AG04450 (cell line): ENCODE measurements at regions not wholly inside any gene's neighbourhood (a gene's known extent, or its start where the extent isn't known, plus 50 kb on each side); places are given as distances from the start of the nearest gene placed in this dataset.

ENCODE experiments used
- CTCF ChIA-PET: fragments of 300-600, 350-600 bp; formaldehyde crosslinking; extraction: SDS; loops from one replicate; lab custom pipeline; 2022; ENCODE audit warnings: antibody characterized with exemption, inconsistent platforms; lab: Charles Lee
- POLR2A ChIA-PET: fragments of 350-600 bp; formaldehyde crosslinking; extraction: SDS; loops from one replicate; lab custom pipeline; 2021; ENCODE audit warnings: antibody characterized with exemption, inconsistent platforms; lab: Yijun Ruan, JAX
- DNase-seq: peaks from one replicate; pipeline ENCODE4 v3.0.0-alpha.2; 2011; ENCODE audit warnings: low read depth, low spot score
- H3K27ac ChIP-seq: one replicate; pipeline ENCODE4 v1.5.1; 2012; ENCODE audit warnings: low read depth, low read length, control low read depth
- H3K27me3 ChIP-seq: one replicate; pipeline ENCODE4 v1.6.0; 2012; ENCODE audit warnings: low read length; ENCODE audit not compliant: control insufficient read depth, insufficient read depth
- H3K4me3 ChIP-seq: 2 replicates; pipeline ENCODE4 v1.5.1; 2011; ENCODE audit warnings: mild to moderate bottlenecking, low read depth, low read length, control low read depth
- H3K9me3 ChIP-seq: 2 replicates; pipeline ENCODE4 v1.5.1; 2012; ENCODE audit warnings: low read length; ENCODE audit not compliant: control insufficient read depth, insufficient read depth
- TF ChIP-seq, protein P1 (sequence below): IDR thresholded peaks from 2 replicates; pipeline ENCODE4 v1.5.1; 2011; ENCODE audit warnings: low read depth, low read length, control low read depth, inconsistent platforms

DNA sequence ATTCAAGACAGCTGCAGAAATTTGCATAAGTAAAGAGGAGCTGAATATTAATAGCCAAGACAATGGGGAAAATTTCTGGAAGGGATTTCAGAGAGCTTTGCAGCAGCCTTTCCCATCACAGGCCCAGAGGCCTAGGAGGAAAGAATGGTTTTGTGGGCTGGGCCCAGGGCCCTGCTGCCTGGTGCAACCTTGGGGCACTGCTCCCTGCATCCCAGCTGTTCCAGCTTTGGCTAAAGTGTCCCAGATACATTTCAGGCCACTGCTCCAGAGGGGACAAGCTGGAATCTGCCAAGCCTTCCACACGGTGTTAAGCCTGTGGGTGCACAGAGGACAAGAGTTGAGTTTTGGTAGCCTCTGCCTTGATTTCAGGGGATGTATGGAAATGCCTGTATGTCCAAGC lies 185.6 kb upstream of the SFRP2 start:
- POLR2A ChIA-PET, result no interaction called here
- H3K27ac ChIP-seq, result no peak overlapping the region
- CTCF ChIA-PET, result no interaction called here
- no peaks in the 10 kb centered on the region for H3K27me3 ChIP-seq
- H3K9me3 ChIP-seq, result peaks cover 7% of the 10 kb centered on the region
- TF ChIP-seq, protein P1, sequence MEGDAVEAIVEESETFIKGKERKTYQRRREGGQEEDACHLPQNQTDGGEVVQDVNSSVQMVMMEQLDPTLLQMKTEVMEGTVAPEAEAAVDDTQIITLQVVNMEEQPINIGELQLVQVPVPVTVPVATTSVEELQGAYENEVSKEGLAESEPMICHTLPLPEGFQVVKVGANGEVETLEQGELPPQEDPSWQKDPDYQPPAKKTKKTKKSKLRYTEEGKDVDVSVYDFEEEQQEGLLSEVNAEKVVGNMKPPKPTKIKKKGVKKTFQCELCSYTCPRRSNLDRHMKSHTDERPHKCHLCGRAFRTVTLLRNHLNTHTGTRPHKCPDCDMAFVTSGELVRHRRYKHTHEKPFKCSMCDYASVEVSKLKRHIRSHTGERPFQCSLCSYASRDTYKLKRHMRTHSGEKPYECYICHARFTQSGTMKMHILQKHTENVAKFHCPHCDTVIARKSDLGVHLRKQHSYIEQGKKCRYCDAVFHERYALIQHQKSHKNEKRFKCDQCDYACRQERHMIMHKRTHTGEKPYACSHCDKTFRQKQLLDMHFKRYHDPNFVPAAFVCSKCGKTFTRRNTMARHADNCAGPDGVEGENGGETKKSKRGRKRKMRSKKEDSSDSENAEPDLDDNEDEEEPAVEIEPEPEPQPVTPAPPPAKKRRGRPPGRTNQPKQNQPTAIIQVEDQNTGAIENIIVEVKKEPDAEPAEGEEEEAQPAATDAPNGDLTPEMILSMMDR, result no peak
- H3K4me3 ChIP-seq, result no peak overlapping the region
- DNase-seq, result no peak

DNA sequence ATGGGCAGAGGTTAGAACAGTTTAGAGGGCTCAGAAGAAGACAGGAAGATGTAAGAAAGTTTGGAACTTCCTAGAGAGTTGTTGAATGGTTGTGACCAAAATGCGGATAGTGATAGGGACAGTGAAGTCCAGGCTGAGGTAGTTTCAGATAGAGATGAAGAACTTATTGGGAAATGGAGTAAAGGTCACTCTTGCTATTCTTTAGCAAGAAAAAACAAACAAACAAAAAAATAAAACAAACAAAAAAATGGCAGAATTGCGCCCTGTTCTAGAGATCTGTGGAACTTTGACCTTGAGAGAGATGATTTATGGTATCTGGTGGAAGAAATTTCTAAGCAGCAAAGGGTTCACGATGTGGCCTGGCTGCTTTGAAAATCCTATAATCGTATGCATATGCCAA lies 185.1 kb upstream of the SFRP2 start:
- TF ChIP-seq, protein P1, result no peak
- H3K9me3 ChIP-seq, result peaks cover 7% of the 10 kb centered on the region
- no peak overlapping the region for H3K27ac ChIP-seq
- CTCF ChIA-PET, result no interaction called here
- no peak overlapping the region for H3K4me3 ChIP-seq
- no peaks in the 10 kb centered on the region for H3K27me3 ChIP-seq
- POLR2A ChIA-PET, result no interaction called here
- no peak for DNase-seq

DNA sequence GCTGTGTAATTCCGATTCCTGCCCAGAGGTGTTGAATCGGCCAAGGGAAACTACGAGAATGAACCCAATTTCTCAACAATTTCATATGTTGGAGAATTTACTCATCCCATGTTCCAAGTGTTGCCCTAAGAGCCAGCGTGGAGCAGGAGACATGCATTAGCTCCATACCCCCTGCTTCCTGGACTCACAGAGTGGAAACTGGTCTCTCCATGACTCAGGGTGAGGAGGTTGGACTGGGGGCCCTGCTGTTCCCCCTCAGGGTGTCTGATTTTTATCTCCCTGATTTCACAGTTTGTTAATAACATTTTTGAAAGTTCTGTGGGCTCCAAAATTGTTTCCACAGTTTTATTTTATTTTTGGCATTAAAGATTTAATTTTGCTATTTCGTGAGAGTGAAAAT lies 183.0 kb upstream of the SFRP2 start:
- TF ChIP-seq, protein P1, result no peak
- ChIA-PET CTCF (no interaction called here), POLR2A (no interaction called here)
- H3K27me3 ChIP-seq, result no peaks in the 10 kb centered on the region
- no peak overlapping the region for H3K27ac ChIP-seq
- peaks cover 7% of the 10 kb centered on the region for H3K9me3 ChIP-seq
- H3K4me3 ChIP-seq, result no peak overlapping the region
- no peak for DNase-seq

DNA sequence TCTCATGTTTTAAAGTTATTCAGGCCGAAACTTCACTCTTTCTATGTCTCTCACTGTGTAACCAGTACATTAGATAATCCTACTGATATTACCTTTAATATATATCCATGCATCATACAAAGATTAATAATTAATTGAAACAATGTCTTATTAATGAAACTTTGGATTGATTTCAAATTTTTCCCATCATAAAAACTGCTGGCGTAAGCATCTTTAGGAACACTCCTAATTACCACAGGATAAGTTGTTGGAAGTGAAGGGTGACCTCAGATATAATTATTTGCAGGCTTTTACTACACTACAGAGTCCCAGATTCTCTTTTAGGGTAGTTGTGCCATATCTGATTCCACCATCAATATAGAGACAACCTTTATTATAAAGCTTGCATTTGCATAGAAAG lies 181.3 kb upstream of the SFRP2 start:
- no peak overlapping the region for H3K4me3 ChIP-seq
- TF ChIP-seq, protein P1, result no peak
- no peak overlapping the region for H3K27ac ChIP-seq
- H3K27me3 ChIP-seq, result no peaks in the 10 kb centered on the region
- ChIA-PET CTCF (no interaction called here), POLR2A (no interaction called here)
- H3K9me3 ChIP-seq, result peaks cover 7% of the 10 kb centered on the region
- no peak for DNase-seq

DNA sequence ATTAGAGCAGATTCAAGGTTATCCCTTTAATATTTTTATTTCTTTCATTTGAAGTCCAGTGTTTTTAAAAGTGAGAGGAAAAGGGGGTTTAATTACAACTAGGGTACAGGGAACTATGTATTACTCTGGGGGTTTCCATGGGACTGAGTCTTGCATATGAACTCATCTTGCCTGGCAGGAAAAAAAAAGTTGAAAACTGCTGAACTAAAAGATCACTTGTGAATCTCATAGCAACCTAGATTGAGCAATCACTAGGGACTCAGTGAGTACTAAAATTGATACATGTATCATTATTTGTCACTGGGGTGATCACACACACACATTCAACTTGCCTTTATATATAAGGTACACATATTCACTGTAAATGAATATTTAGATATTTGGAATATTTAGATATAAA lies 180.7 kb upstream of the SFRP2 start:
- ChIA-PET CTCF (no interaction called here), POLR2A (no interaction called here)
- DNase-seq, result no peak
- H3K4me3 ChIP-seq, result no peak overlapping the region
- H3K27ac ChIP-seq, result no peak overlapping the region
- H3K27me3 ChIP-seq, result no peaks in the 10 kb centered on the region
- H3K9me3 ChIP-seq, result peaks cover 2% of the 10 kb centered on the region
- TF ChIP-seq, protein P1, result no peak
